GM12873 (cell line): ENCODE measurements at regions not wholly inside any gene's neighbourhood (a gene's known extent, or its start where the extent isn't known, plus 50 kb on each side); places are given as distances from the start of the nearest gene placed in this dataset.

Source experiments
- TF ChIP-seq, protein P1 (sequence below): IDR thresholded peaks from 2 replicates; pipeline ENCODE4 v1.5.1; 2012; ENCODE audit warnings: low read depth, mild to moderate bottlenecking, moderate library complexity, low read length, control low read depth; ENCODE audit not compliant: insufficient read depth; ENCODE audit errors: missing control alignments

DNA sequence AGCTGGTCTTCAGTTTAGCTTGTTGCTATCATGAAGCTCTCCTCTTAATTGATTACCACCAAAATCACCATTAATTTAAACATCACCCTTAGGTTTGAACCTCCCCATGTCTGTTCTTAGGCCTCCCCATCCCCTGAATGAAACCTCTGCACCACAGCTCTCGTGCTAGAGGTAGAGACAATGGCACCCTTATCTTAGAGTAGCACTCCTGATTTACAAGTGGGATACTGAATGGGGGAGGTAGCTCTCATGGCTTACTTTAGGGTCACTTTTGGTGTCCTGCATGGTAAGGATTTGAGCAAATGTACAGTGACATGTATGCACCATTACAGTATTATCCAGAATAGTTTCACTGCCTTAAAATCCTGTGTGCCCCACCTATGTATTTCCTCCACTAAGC, 115.6 kb upstream of the ADTRP start:
- TF ChIP-seq, protein P1, sequence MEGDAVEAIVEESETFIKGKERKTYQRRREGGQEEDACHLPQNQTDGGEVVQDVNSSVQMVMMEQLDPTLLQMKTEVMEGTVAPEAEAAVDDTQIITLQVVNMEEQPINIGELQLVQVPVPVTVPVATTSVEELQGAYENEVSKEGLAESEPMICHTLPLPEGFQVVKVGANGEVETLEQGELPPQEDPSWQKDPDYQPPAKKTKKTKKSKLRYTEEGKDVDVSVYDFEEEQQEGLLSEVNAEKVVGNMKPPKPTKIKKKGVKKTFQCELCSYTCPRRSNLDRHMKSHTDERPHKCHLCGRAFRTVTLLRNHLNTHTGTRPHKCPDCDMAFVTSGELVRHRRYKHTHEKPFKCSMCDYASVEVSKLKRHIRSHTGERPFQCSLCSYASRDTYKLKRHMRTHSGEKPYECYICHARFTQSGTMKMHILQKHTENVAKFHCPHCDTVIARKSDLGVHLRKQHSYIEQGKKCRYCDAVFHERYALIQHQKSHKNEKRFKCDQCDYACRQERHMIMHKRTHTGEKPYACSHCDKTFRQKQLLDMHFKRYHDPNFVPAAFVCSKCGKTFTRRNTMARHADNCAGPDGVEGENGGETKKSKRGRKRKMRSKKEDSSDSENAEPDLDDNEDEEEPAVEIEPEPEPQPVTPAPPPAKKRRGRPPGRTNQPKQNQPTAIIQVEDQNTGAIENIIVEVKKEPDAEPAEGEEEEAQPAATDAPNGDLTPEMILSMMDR = no peak

DNA sequence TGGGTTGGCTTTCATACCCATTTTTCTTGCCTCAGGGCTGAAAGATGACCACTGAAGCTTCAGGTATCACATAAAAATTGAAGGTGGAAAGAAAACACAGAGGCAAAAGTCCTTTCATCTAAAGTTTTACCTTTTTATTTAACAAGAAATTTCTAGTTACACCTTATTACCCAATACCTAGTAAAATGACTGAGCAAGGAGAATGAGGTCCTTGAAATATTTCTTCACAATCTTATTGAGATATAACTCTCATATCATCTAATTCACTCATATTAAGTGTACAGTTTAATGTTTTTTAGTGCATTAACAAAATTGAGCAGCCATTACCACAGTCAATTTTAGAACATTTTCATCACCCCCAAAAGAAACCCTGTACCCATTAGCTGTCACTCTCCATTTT, 112.9 kb upstream of the ADTRP start:
- TF ChIP-seq, protein P1 = no peak

DNA sequence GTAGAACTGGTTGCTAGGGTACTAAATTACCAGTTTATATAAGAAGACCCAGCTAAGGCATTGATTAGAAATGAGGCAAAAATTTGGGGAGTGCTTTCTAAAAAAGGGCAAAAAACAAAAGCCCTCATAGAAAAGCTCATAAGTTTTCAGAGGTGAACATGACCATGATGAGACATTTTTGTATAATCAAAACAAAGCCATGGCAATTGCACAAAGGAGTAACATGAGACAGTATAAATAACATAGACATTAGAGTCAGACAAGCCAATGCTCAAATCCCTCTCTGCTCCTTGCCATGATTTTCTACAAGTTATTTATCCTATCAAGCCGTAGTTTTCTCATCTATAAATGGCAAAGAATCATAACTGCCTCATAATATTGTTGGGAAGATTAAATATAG, 112.2 kb upstream of the ADTRP start:
- TF ChIP-seq, protein P1 = no peak

DNA sequence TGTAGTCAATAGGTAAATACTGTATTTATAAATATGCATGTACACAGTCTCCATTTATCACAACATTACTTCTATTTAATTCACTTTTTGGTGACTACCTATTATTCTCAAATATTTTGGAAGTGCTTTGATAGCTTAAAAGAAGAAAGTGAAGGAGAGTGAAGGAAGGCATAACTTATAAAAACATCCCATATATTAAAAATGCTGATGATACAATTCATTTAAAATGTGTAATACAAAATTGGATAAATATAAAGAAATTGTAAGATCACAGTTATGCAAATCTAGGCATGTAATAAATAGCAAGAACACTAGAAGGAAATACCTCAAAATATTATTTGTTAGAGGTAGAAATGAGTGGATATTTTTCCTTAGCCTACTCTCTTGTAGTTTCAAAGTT, 111.6 kb upstream of the ADTRP start:
- TF ChIP-seq, protein P1 = no peak

DNA sequence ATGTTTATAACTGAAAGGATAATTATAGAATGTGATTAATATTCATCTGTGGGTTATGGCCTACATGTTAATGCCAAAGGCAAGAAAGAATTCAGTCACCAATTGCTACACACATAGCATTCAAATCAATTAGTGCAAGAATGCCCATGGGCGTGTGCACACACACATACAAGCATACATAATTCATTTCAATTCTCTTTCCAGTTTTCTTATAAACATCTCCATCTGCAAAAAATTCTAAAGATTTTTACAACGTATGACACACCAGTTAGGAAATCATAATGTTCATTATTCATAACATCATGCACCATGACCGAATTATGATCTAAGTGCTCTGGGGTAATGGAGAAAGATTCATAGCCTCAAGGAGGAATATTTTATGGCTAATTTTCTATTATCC, 111.0 kb upstream of the ADTRP start:
- TF ChIP-seq, protein P1 = no peak

DNA sequence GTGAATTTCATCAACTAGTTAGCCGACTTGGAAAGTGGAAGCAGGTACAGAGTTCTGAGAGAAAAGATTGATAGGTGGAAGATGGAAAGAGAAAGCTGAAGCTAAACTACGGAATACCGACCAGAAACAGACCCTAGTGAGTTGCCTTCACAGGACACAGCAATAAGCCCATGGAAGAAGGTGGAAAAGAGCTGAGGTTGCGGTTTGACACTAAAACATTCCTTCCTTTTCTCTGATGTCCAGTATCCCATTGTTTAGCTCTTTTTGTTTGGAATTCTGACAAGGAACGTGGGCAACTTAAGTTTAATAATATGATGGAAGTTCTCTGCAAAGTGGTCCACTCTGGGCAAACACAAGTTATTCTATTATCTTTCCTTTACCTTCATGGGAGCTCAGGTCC, 110.1 kb upstream of the ADTRP start:
- TF ChIP-seq, protein P1 = no peak

DNA sequence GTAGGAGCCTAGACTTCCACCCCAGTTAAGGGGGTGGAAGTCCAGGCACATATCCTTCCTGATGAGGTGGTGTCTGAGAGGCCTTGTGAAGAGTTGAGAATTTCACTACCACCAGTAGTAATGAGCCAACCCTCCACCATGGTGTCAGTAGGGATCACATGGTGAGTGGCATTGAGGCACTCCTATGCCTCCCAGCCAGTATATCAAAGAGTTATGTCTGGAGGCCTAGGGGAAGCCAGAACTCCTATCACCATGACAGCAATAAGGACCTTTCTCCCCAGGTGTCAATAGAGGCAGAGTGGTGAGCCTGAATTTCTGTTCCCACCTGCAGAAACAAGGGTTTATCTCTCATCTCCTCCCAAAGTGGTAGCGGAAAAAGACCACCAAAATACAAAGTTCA, 106.6 kb upstream of the ADTRP start:
- TF ChIP-seq, protein P1 = no peak
